SK-N-MC (cell line): ENCODE measurements at regions not wholly inside any gene's neighbourhood (a gene's known extent, or its start where the extent isn't known, plus 50 kb on each side); places are given as distances from the start of the nearest gene placed in this dataset.

Source experiments
- EZH2 ChIP-seq: fragments of 200-600 bp; sonication (generic); IDR thresholded peaks from one replicate; pipeline ENCODE4 v1.6.1; 2017; ENCODE audit warnings: antibody characterized with exemption
- POLR2AphosphoS5 ChIP-seq: IDR thresholded peaks from 2 replicates; pipeline ENCODE4 v1.6.1; 2012; ENCODE audit warnings: mild to moderate bottlenecking, low read depth, low read length, borderline replicate concordance

GRCh38 chr10:2576892-2577291 is 490.5 kb upstream of the PFKP start:
- no peak for TF ChIP-seq POLR2AphosphoS5
- TF ChIP-seq EZH2 = no peak
